Ovary (tissue), 3 donors: ENCODE measurements at regions not wholly inside any gene's neighbourhood (a gene's known extent, or its start where the extent isn't known, plus 50 kb on each side); places are given as distances from the start of the nearest gene placed in this dataset.

Experiments used
- CTCF ChIP-seq, 3 donors: fragments of 450-650 bp in 2 of 3; fragments of 200-600 bp in 1 of 3; IDR thresholded peaks; one replicate each; pipeline versions ENCODE4 v1.5.1 to v1.8.0; 2016 to 2022; ENCODE audit warnings: antibody characterized with exemption in 3 of 3, mild to moderate bottlenecking in 1 of 3
- EP300 ChIP-seq: sonication (generic); formaldehyde crosslinking; IDR thresholded peaks from one replicate; pipeline ENCODE4 v1.6.1; 2017; ENCODE audit warnings: antibody characterized with exemption
- POLR2A ChIP-seq: fragments of 450-650 bp; IDR thresholded peaks from one replicate; pipeline ENCODE4 v1.6.1; 2017; ENCODE audit warnings: antibody characterized with exemption, mild to moderate bottlenecking, moderate library complexity
- donor health status: DM: no; HTN: no; CAD: no.

- no peak for TF ChIP-seq POLR2A
- no peak for TF ChIP-seq CTCF (IDR thresholded peaks at IDR 0.05)
- no peak for TF ChIP-seq EP300
Measured at GRCh38 chr11:128193615-128194014, 393.7 kb downstream of the ETS1 start.
